NCI-H2029 treated with DMSO at 0.1 percent for 48 hours (cell line): ENCODE measurements at regions not wholly inside any gene's neighbourhood (a gene's known extent, or its start where the extent isn't known, plus 50 kb on each side); places are given as distances from the start of the nearest gene placed in this dataset.
"Not testable (repeated sequence)": the region's sequence is repeated elsewhere in the genome, so short reads cannot be mapped to it uniquely, and the experiment has no call there.

ENCODE experiments used
- DNase-seq: peaks from one replicate; lab custom pipeline; 2025; lab: John Stamatoyannopoulos, UW

- DNase-seq = no peak
Measured at GRCh38 chr5:60077292-60077691, 183.8 kb upstream of the PDE4D start.

GRCh38 chr5:60076746-60077145, 183.2 kb upstream of the PDE4D start:
- DNase-seq = no peak

GRCh38 chr5:60066502-60066901, 173.0 kb upstream of the PDE4D start:
- DNase-seq = no peak

GRCh38 chr5:60060389-60060788, 166.9 kb upstream of the PDE4D start:
- DNase-seq = no peak

- no peak for DNase-seq
Measured at GRCh38 chr5:60056191-60056590, 162.7 kb upstream of the PDE4D start.

GRCh38 chr5:60055168-60055567, 161.6 kb upstream of the PDE4D start:
- no peak for DNase-seq

- DNase-seq = peak; percentile 72
Measured at GRCh38 chr5:60041996-60042664, 148.6 kb upstream of the PDE4D start.

- DNase-seq = not testable (repeated sequence)
Measured at GRCh38 chr5:60041508-60041907, 148.0 kb upstream of the PDE4D start.

GRCh38 chr5:60036192-60036938, 142.8 kb upstream of the PDE4D start:
- peak; percentile 47 for DNase-seq

- no peak for DNase-seq
Measured at GRCh38 chr5:60026161-60026560, 132.6 kb upstream of the PDE4D start.

GRCh38 chr5:60024104-60024503, 130.6 kb upstream of the PDE4D start:
- no peak for DNase-seq

GRCh38 chr5:60023255-60023654, 129.7 kb upstream of the PDE4D start:
- no peak for DNase-seq

- no peak for DNase-seq
Measured at GRCh38 chr5:60020457-60020856, 126.9 kb upstream of the PDE4D start.

GRCh38 chr5:60018960-60019359, 125.4 kb upstream of the PDE4D start:
- not testable (repeated sequence) for DNase-seq

GRCh38 chr5:60018091-60018490, 124.6 kb upstream of the PDE4D start:
- no peak for DNase-seq

GRCh38 chr5:60014331-60014730, 120.8 kb upstream of the PDE4D start:
- no peak for DNase-seq

- DNase-seq = no peak
Measured at GRCh38 chr5:60010853-60011252, 117.3 kb upstream of the PDE4D start.

GRCh38 chr5:60010328-60010727, 116.8 kb upstream of the PDE4D start:
- DNase-seq = no peak

GRCh38 chr5:60007729-60008128, 114.2 kb upstream of the PDE4D start:
- no peak for DNase-seq

- DNase-seq = no peak
Measured at GRCh38 chr5:59999056-59999455, 105.5 kb upstream of the PDE4D start.

GRCh38 chr5:59992206-59992605, 98.7 kb upstream of the PDE4D start:
- DNase-seq = no peak

- DNase-seq = no peak
Measured at GRCh38 chr5:59988396-59988795, 94.9 kb upstream of the PDE4D start.

- no peak for DNase-seq
Measured at GRCh38 chr5:59976342-59976741, 82.8 kb upstream of the PDE4D start.

GRCh38 chr5:59972043-59972442, 78.5 kb upstream of the PDE4D start:
- no peak for DNase-seq
